ENCODE measurements at regions not wholly inside any gene's neighbourhood (a gene's known extent, or its start where the extent isn't known, plus 50 kb on each side); places are given as distances from the start of the nearest gene placed in this dataset.

- no peak for FAIRE-seq
Observed at GRCh38 chr15:97747342-97747741, 213.2 kb upstream of the ARRDC4 start.

GRCh38 chr15:97748576-97748975 lies 211.9 kb upstream of the ARRDC4 start:
- FAIRE-seq = no peak

GRCh38 chr15:97750060-97750459 lies 210.4 kb upstream of the ARRDC4 start:
- no peak for FAIRE-seq

- no peak for FAIRE-seq
Observed at GRCh38 chr15:97755726-97756125, 204.8 kb upstream of the ARRDC4 start.

GRCh38 chr15:97759363-97759762 lies 201.1 kb upstream of the ARRDC4 start:
- FAIRE-seq = no peak

GRCh38 chr15:97761110-97761509 lies 199.4 kb upstream of the ARRDC4 start:
- FAIRE-seq = no peak

- FAIRE-seq = no peak
Observed at GRCh38 chr15:97783240-97783639, 177.3 kb upstream of the ARRDC4 start.

GRCh38 chr15:97786741-97787140 lies 173.8 kb upstream of the ARRDC4 start:
- FAIRE-seq = no peak

GRCh38 chr15:97790180-97790579 lies 170.3 kb upstream of the ARRDC4 start:
- no peak for FAIRE-seq

GRCh38 chr15:97791824-97792792 lies 168.4 kb upstream of the ARRDC4 start:
- FAIRE-seq = no peak

GRCh38 chr15:97804950-97805349 lies 155.6 kb upstream of the ARRDC4 start:
- FAIRE-seq = no peak

GRCh38 chr15:97806766-97807165 lies 153.7 kb upstream of the ARRDC4 start:
- FAIRE-seq = no peak

GRCh38 chr15:97815835-97816234 lies 144.7 kb upstream of the ARRDC4 start:
- no peak for FAIRE-seq

- no peak for FAIRE-seq
Observed at GRCh38 chr15:97817276-97817890, 143.1 kb upstream of the ARRDC4 start.

- no peak for FAIRE-seq
Observed at GRCh38 chr15:97836003-97836402, 124.5 kb upstream of the ARRDC4 start.

- FAIRE-seq = no peak
Observed at GRCh38 chr15:97837896-97838295, 122.6 kb upstream of the ARRDC4 start.

- FAIRE-seq = no peak
Observed at GRCh38 chr15:97838606-97839210, 121.8 kb upstream of the ARRDC4 start.

GRCh38 chr15:97840501-97840900 lies 120.0 kb upstream of the ARRDC4 start:
- no peak for FAIRE-seq

GRCh38 chr15:97841558-97841957 lies 118.9 kb upstream of the ARRDC4 start:
- FAIRE-seq = no peak

GRCh38 chr15:97849183-97849582 lies 111.3 kb upstream of the ARRDC4 start:
- no peak for FAIRE-seq

- FAIRE-seq = no peak
Observed at GRCh38 chr15:97858296-97858695, 102.2 kb upstream of the ARRDC4 start.

- FAIRE-seq = no peak
Observed at GRCh38 chr15:97861529-97862260, 98.8 kb upstream of the ARRDC4 start.

- FAIRE-seq = no peak
Observed at GRCh38 chr15:97866959-97867358, 93.5 kb upstream of the ARRDC4 start.

All from islet of Langerhans (tissue), 1 donor.